Gastroesophageal sphincter (tissue), 3 donors: ENCODE measurements at regions not wholly inside any gene's neighbourhood (a gene's known extent, or its start where the extent isn't known, plus 50 kb on each side); places are given as distances from the start of the nearest gene placed in this dataset.

Source experiments
- EP300 ChIP-seq: sonication (generic); formaldehyde crosslinking; IDR thresholded peaks from one replicate; pipeline ENCODE4 v1.6.1; 2017; ENCODE audit warnings: antibody characterized with exemption, mild to moderate bottlenecking
- POLR2A ChIP-seq, 2 donors: fragments of 450-650 bp; IDR thresholded peaks; one replicate each; pipeline ENCODE4 v1.6.1; 2017; ENCODE audit warnings: antibody characterized with exemption in 2 of 2, mild to moderate bottlenecking in 2 of 2, moderate library complexity in 1 of 2
- POLR2AphosphoS5 ChIP-seq: sonication (generic); formaldehyde crosslinking; IDR thresholded peaks from one replicate; pipeline ENCODE4 v1.6.1; 2017; ENCODE audit warnings: antibody characterized with exemption
- TF ChIP-seq, protein P1 (sequence below), 4 experiments: fragments of 200-600 bp in 2 of 4; fragments of 450-650 bp in 2 of 4; sonication (generic) in 1 of 4; IDR thresholded peaks; one replicate each; pipeline ENCODE4 v1.5.1; 2017 to 2019; ENCODE audit warnings: antibody characterized with exemption in 4 of 4, mild to moderate bottlenecking in 2 of 4, moderate library complexity in 2 of 4

DNA sequence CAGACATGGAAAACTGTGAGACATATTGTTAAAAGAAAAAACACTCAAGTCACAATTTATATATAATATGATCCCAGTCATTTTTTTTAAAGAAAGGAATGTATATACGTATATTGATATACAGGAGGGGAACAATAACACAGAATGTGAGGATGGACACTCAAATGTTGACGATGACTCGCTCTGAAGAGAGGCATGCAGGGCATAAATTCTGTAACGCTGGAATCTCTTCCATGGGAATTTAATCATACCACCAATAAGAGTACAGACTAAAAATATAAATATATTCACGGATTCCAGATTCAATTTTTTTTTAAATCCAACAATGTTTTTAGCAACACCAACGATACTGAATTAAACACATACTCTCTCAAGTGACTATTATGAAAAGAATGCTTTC lies 106.9 kb upstream of the CCDC28A start:
- TF ChIP-seq, protein P1, sequence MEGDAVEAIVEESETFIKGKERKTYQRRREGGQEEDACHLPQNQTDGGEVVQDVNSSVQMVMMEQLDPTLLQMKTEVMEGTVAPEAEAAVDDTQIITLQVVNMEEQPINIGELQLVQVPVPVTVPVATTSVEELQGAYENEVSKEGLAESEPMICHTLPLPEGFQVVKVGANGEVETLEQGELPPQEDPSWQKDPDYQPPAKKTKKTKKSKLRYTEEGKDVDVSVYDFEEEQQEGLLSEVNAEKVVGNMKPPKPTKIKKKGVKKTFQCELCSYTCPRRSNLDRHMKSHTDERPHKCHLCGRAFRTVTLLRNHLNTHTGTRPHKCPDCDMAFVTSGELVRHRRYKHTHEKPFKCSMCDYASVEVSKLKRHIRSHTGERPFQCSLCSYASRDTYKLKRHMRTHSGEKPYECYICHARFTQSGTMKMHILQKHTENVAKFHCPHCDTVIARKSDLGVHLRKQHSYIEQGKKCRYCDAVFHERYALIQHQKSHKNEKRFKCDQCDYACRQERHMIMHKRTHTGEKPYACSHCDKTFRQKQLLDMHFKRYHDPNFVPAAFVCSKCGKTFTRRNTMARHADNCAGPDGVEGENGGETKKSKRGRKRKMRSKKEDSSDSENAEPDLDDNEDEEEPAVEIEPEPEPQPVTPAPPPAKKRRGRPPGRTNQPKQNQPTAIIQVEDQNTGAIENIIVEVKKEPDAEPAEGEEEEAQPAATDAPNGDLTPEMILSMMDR (IDR thresholded peaks at IDR 0.05), result no peak
- no peak for TF ChIP-seq POLR2AphosphoS5
- no peak for TF ChIP-seq EP300
- TF ChIP-seq POLR2A (IDR thresholded peaks at IDR 0.05), result no peak
